Fibroblast of lung (primary cell): ENCODE measurements at regions not wholly inside any gene's neighbourhood (a gene's known extent, or its start where the extent isn't known, plus 50 kb on each side); places are given as distances from the start of the nearest gene placed in this dataset.

Experiments used
- DNase-seq, 2 donors: peaks; one replicate each; pipeline versions ENCODE4 v3.0.0 to v3.0.0-alpha.2; 2010; ENCODE audit warnings: low read depth in 2 of 2
- H2AFZ ChIP-seq: 2 replicates; pipeline ENCODE4 v1.5.1; 2012; ENCODE audit warnings: low read length, control low read depth, inconsistent platforms
- H3K27ac ChIP-seq: 2 replicates; pipeline ENCODE4 v1.5.1; 2011; ENCODE audit warnings: low read length, control low read depth; ENCODE audit not compliant: insufficient read depth
- H3K27me3 ChIP-seq: 2 replicates; pipeline ENCODE4 v1.5.1; 2011; ENCODE audit warnings: mild to moderate bottlenecking, low read length; ENCODE audit not compliant: control insufficient read depth, insufficient read depth
- H3K36me3 ChIP-seq: 2 replicates; pipeline ENCODE4 v1.5.1; 2011; ENCODE audit warnings: low read length; ENCODE audit not compliant: control insufficient read depth, insufficient read depth
- H3K4me1 ChIP-seq: 2 replicates; pipeline ENCODE4 v1.5.1; 2011; ENCODE audit warnings: low read length; ENCODE audit not compliant: control insufficient read depth, insufficient read depth; ENCODE audit errors: extremely low read depth
- H3K4me2 ChIP-seq: 2 replicates; pipeline ENCODE4 v1.5.1; 2011; ENCODE audit warnings: low read length, control low read depth; ENCODE audit not compliant: insufficient read depth; ENCODE audit errors: extremely low read depth
- H3K4me3 ChIP-seq, 4 experiments: fragments of 200-600 bp in 1 of 4; sonication (generic) in 1 of 4; replicated peaks in 1 of 4; 2 replicates each; pipeline ENCODE4 v1.5.1; 2011 to 2016; ENCODE audit warnings: low read length in 4 of 4, low read depth in 3 of 4, mild to moderate bottlenecking in 3 of 4, control low read depth in 2 of 4, inconsistent platforms in 1 of 4, mixed read lengths in 1 of 4; ENCODE audit not compliant: insufficient read depth in 1 of 4; ENCODE audit errors: control extremely low read depth in 1 of 4
- H3K79me2 ChIP-seq: 2 replicates; pipeline ENCODE4 v1.5.1; 2012; ENCODE audit warnings: mild to moderate bottlenecking, low read length, inconsistent platforms; ENCODE audit not compliant: control insufficient read depth, insufficient read depth
- H3K9ac ChIP-seq: 2 replicates; pipeline ENCODE4 v1.5.1; 2011; ENCODE audit warnings: mild to moderate bottlenecking, low read length, control low read depth; ENCODE audit not compliant: insufficient read depth
- H3K9me3 ChIP-seq: 2 replicates; pipeline ENCODE4 v1.5.1; 2012; ENCODE audit warnings: low read depth, low read length; ENCODE audit not compliant: control insufficient read depth, insufficient read depth
- H4K20me1 ChIP-seq: 2 replicates; pipeline ENCODE4 v1.5.1; 2011; ENCODE audit warnings: low read length; ENCODE audit not compliant: control insufficient read depth, insufficient read depth; ENCODE audit errors: extremely low read depth
- CTCF ChIP-seq, 2 donors: IDR thresholded peaks in 1 of 2; conservative IDR thresholded peaks in 1 of 2; 1 replicate in 1 of 2; 2 replicates in 1 of 2; pipeline ENCODE4 v1.5.1; 2011 to 2012; ENCODE audit warnings: low read length in 2 of 2, control low read depth in 1 of 2, inconsistent platforms in 1 of 2, low read depth in 1 of 2, mild to moderate bottlenecking in 1 of 2
- EZH2 ChIP-seq: IDR thresholded peaks from 2 replicates; pipeline ENCODE4 v1.5.1; 2012; ENCODE audit warnings: low read length, control low read depth, mild to moderate bottlenecking; ENCODE audit errors: missing control alignments

- H3K4me3 ChIP-seq: no peak overlapping the region
- H3K27ac ChIP-seq: no peak overlapping the region
- H3K9ac ChIP-seq: no peak overlapping the region
- H3K79me2 ChIP-seq: no peaks in the 10 kb centered on the region
- no peaks in the 10 kb centered on the region for H3K27me3 ChIP-seq
- H4K20me1 ChIP-seq: no peaks in the 10 kb centered on the region
- no peaks in the 10 kb centered on the region for H3K9me3 ChIP-seq
- no peaks in the 10 kb centered on the region for H3K36me3 ChIP-seq
- no peak for DNase-seq
- no peak for TF ChIP-seq CTCF (conservative IDR thresholded peaks at IDR 0.05 in 1 of 2, IDR thresholded peaks at IDR 0.05 in 1 of 2; ENCODE audit: low read depth in 1 of 2, low read length in 2 of 2)
- H3K4me1 ChIP-seq: no peaks in the 10 kb centered on the region
- H2AFZ ChIP-seq: no peak overlapping the region
- no peak overlapping the region for H3K4me2 ChIP-seq
Observed at GRCh38 chr2:37425408-37425807, 81.0 kb downstream of the QPCT start.

- no peaks in the 10 kb centered on the region for H3K36me3 ChIP-seq
- no peaks in the 10 kb centered on the region for H3K79me2 ChIP-seq
- H4K20me1 ChIP-seq: no peaks in the 10 kb centered on the region
- H2AFZ ChIP-seq: no peak overlapping the region
- no peak for TF ChIP-seq EZH2
- no peak for TF ChIP-seq CTCF (conservative IDR thresholded peaks at IDR 0.05 in 1 of 2, IDR thresholded peaks at IDR 0.05 in 1 of 2; ENCODE audit: low read depth in 1 of 2, low read length in 2 of 2)
- H3K4me1 ChIP-seq: no peaks in the 10 kb centered on the region
- no peak overlapping the region for H3K27ac ChIP-seq
- H3K4me2 ChIP-seq: no peak overlapping the region
- DNase-seq: peak in 1 of 2 donors; percentile 50
- no peak overlapping the region for H3K9ac ChIP-seq
- H3K4me3 ChIP-seq: no peak overlapping the region
- H3K9me3 ChIP-seq: no peaks in the 10 kb centered on the region
- no peaks in the 10 kb centered on the region for H3K27me3 ChIP-seq
Observed at GRCh38 chr2:37427241-37427640, 82.8 kb downstream of the QPCT start.

- Histone ChIP-seq H3K36me3 (no peaks in the 10 kb centered on the region), H3K9me3 (no peaks in the 10 kb centered on the region), H4K20me1 (no peaks in the 10 kb centered on the region), H3K27me3 (no peaks in the 10 kb centered on the region), H3K27ac (no peak overlapping the region), H3K9ac (no peak overlapping the region), H3K4me2 (no peak overlapping the region), H3K79me2 (no peaks in the 10 kb centered on the region), H3K4me1 (no peaks in the 10 kb centered on the region), H2AFZ (no peak overlapping the region), H3K4me3 (no peak overlapping the region)
- DNase-seq: peak in 1 of 2 donors; percentile 76
- no peak for TF ChIP-seq CTCF (conservative IDR thresholded peaks at IDR 0.05 in 1 of 2, IDR thresholded peaks at IDR 0.05 in 1 of 2; ENCODE audit: low read depth in 1 of 2, low read length in 2 of 2)
- TF ChIP-seq EZH2: no peak
Observed at GRCh38 chr2:37436323-37436722, 91.9 kb downstream of the QPCT start.
